ENCODE measurements at regions not wholly inside any gene's neighbourhood (a gene's known extent, or its start where the extent isn't known, plus 50 kb on each side); places are given as distances from the start of the nearest gene placed in this dataset.

GRCh38 chr14:62181591-62181990 is 419.4 kb downstream of the SNAPC1 start:
- Histone ChIP-seq H3K27ac (ENCODE audit: low read length in 2 of 2) (no peak overlapping the region), H2AFZ (ENCODE audit: insufficient read depth, low read depth, low read length, poor library complexity, severe bottlenecking) (no peak overlapping the region), H4K20me1 (ENCODE audit: control insufficient read depth, insufficient read depth, low read length, poor library complexity, severe bottlenecking) (no peaks in the 10 kb centered on the region), H3K4me1 (ENCODE audit: control insufficient read depth in 2 of 2, insufficient read depth in 2 of 2, low read length in 2 of 2) (no peaks in the 10 kb centered on the region), H3K9ac (ENCODE audit: low read length) (no peak overlapping the region), H3K27me3 (replicated peaks in 1 of 4; ENCODE audit: control extremely low read depth in 1 of 4, control insufficient read depth in 3 of 4, insufficient read depth in 4 of 4, low read length in 3 of 4) (peaks cover 0 to 13% (median 3%) of the 10 kb centered on the region in 4 experiments), H3K79me2 (ENCODE audit: control insufficient read depth, insufficient read depth, low read length) (no peaks in the 10 kb centered on the region), H3K4me3 (ENCODE audit: control extremely low read depth in 1 of 5, extremely low read depth in 1 of 5, insufficient read depth in 1 of 5, low read depth in 2 of 5, low read length in 4 of 5) (no peak overlapping the region), H3K9me3 (ENCODE audit: control extremely low read depth in 1 of 3, control insufficient read depth in 2 of 3, insufficient read depth in 1 of 3, low read length in 2 of 3) (no peaks in the 10 kb centered on the region), H3K36me3 (replicated peaks in 1 of 2; ENCODE audit: control extremely low read depth in 1 of 2, control insufficient read depth in 1 of 2, extremely low read depth in 1 of 2, insufficient read depth in 2 of 2, low read length in 1 of 2) (no peaks in the 10 kb centered on the region), H3K4me2 (replicated peaks; ENCODE audit: low read depth, low read length, poor library complexity, severe bottlenecking) (no peak overlapping the region)
- Mint-ChIP-seq H3K4me3 (no peak overlapping the region), H3K27ac (no peak overlapping the region), H3K4me1 (no peaks in the 10 kb centered on the region), H3K9me3 (ENCODE audit: insufficient read depth) (no peaks in the 10 kb centered on the region), H3K27me3 (peaks cover 52% of the 10 kb centered on the region)
- TF ChIP-seq CTCF (IDR thresholded peaks at IDR 0.05) = no peak
- TF ChIP-seq EZH2 (IDR thresholded peaks at IDR 0.05; ENCODE audit: borderline replicate concordance, insufficient read depth, low read depth, low read length, poor library complexity, severe bottlenecking) = no peak
- DNase-seq (no peak), ATAC-seq (ENCODE audit: low read depth) (no peak)
- WGBS (ENCODE audit: insufficient coverage) = no CpG with 5 or more reads among the region's 3 CpGs
- intact Hi-C loops (cut with micrococcal nuclease) = no loop called here
- POLR2A ChIA-PET = no interaction called here
- CTCF ChIA-PET = no interaction called here

GRCh38 chr14:62185078-62185477 is 422.9 kb downstream of the SNAPC1 start:
- ChIA-PET CTCF (no interaction called here), POLR2A (no interaction called here)
- no peak overlapping the region for H3K4me2 ChIP-seq (replicated peaks; ENCODE audit: low read depth, low read length, poor library complexity, severe bottlenecking)
- no peak overlapping the region for H3K4me3 ChIP-seq (ENCODE audit: control extremely low read depth in 1 of 5, extremely low read depth in 1 of 5, insufficient read depth in 1 of 5, low read depth in 2 of 5, low read length in 4 of 5)
- TF ChIP-seq EZH2 (IDR thresholded peaks at IDR 0.05; ENCODE audit: borderline replicate concordance, insufficient read depth, low read depth, low read length, poor library complexity, severe bottlenecking) (no peak), CTCF (IDR thresholded peaks at IDR 0.05) (no peak)
- H4K20me1 ChIP-seq (ENCODE audit: control insufficient read depth, insufficient read depth, low read length, poor library complexity, severe bottlenecking) = no peaks in the 10 kb centered on the region
- no peaks in the 10 kb centered on the region for H3K4me1 ChIP-seq (ENCODE audit: control insufficient read depth in 2 of 2, insufficient read depth in 2 of 2, low read length in 2 of 2)
- no peaks in the 10 kb centered on the region for H3K79me2 ChIP-seq (ENCODE audit: control insufficient read depth, insufficient read depth, low read length)
- H3K9me3 ChIP-seq (ENCODE audit: control extremely low read depth in 1 of 3, control insufficient read depth in 2 of 3, insufficient read depth in 1 of 3, low read length in 2 of 3) = no peaks in the 10 kb centered on the region
- H3K9ac ChIP-seq (ENCODE audit: low read length) = no peak overlapping the region
- Mint-ChIP-seq H3K27ac (no peak overlapping the region), H3K27me3 (peaks cover 45% of the 10 kb centered on the region), H3K9me3 (ENCODE audit: insufficient read depth) (no peaks in the 10 kb centered on the region), H3K4me3 (no peak overlapping the region), H3K4me1 (no peaks in the 10 kb centered on the region)
- no peak overlapping the region for H2AFZ ChIP-seq (ENCODE audit: insufficient read depth, low read depth, low read length, poor library complexity, severe bottlenecking)
- WGBS (ENCODE audit: insufficient coverage) = no CpG with 5 or more reads among the region's 1 CpG
- no peak for ATAC-seq (ENCODE audit: low read depth)
- no peak for DNase-seq
- intact Hi-C loops (cut with micrococcal nuclease) = no loop called here
- H3K36me3 ChIP-seq (replicated peaks in 1 of 2; ENCODE audit: control extremely low read depth in 1 of 2, control insufficient read depth in 1 of 2, extremely low read depth in 1 of 2, insufficient read depth in 2 of 2, low read length in 1 of 2) = no peaks in the 10 kb centered on the region
- peaks cover 0 to 9% (median 3%) of the 10 kb centered on the region in 4 experiments for H3K27me3 ChIP-seq (replicated peaks in 1 of 4; ENCODE audit: control extremely low read depth in 1 of 4, control insufficient read depth in 3 of 4, insufficient read depth in 4 of 4, low read length in 3 of 4)
- H3K27ac ChIP-seq (ENCODE audit: low read length in 2 of 2) = no peak overlapping the region
